Limb (tissue), 2 donors: ENCODE measurements at regions not wholly inside any gene's neighbourhood (a gene's known extent, or its start where the extent isn't known, plus 50 kb on each side); places are given as distances from the start of the nearest gene placed in this dataset.

Source experiments
- DNase-seq, 2 donors: peaks; one replicate each; pipeline ENCODE4 v3.0.0-alpha.2; 2016; ENCODE audit errors: extremely low spot score in 2 of 2

- DNase-seq: no peak
Measured at GRCh38 chr3:40593351-40593750, 68.6 kb downstream of the ZNF621 start.

GRCh38 chr3:40597441-40597840 is 72.7 kb downstream of the ZNF621 start:
- no peak for DNase-seq

- no peak for DNase-seq
Measured at GRCh38 chr3:40598338-40598737, 73.6 kb downstream of the ZNF621 start.

GRCh38 chr3:40598962-40599361 is 74.2 kb downstream of the ZNF621 start:
- DNase-seq: no peak

- DNase-seq: no peak
Measured at GRCh38 chr3:40602778-40603385, 78.1 kb downstream of the ZNF621 start.

GRCh38 chr3:40605960-40606359 is 81.2 kb downstream of the ZNF621 start:
- no peak for DNase-seq

- no peak for DNase-seq
Measured at GRCh38 chr3:40608091-40608490, 83.3 kb downstream of the ZNF621 start.

- DNase-seq: no peak
Measured at GRCh38 chr3:40613306-40613705, 88.5 kb downstream of the ZNF621 start.

- DNase-seq: peak in 1 of 2 donors; percentile 72
Measured at GRCh38 chr3:40615110-40615915, 90.6 kb downstream of the ZNF621 start.

GRCh38 chr3:40615918-40616819 is 91.4 kb downstream of the ZNF621 start:
- DNase-seq: peak in 1 of 2 donors; percentile 47

GRCh38 chr3:40617084-40617483 is 92.3 kb downstream of the ZNF621 start:
- no peak for DNase-seq

- no peak for DNase-seq
Measured at GRCh38 chr3:40618158-40618557, 93.4 kb downstream of the ZNF621 start.

GRCh38 chr3:40620151-40620550 is 95.4 kb downstream of the ZNF621 start:
- no peak for DNase-seq

GRCh38 chr3:40621252-40621651 is 96.5 kb downstream of the ZNF621 start:
- DNase-seq: no peak

GRCh38 chr3:40623567-40623966 is 98.8 kb downstream of the ZNF621 start:
- no peak for DNase-seq

- DNase-seq: no peak
Measured at GRCh38 chr3:40624189-40624769, 99.5 kb downstream of the ZNF621 start.

GRCh38 chr3:40627095-40627494 is 102.3 kb downstream of the ZNF621 start:
- no peak for DNase-seq

- DNase-seq: no peak
Measured at GRCh38 chr3:40628984-40629383, 104.2 kb downstream of the ZNF621 start.

GRCh38 chr3:40631341-40631995 is 106.7 kb downstream of the ZNF621 start:
- no peak for DNase-seq

- no peak for DNase-seq
Measured at GRCh38 chr3:40637906-40638305, 113.1 kb downstream of the ZNF621 start.

- DNase-seq: no peak
Measured at GRCh38 chr3:40639006-40639405, 114.2 kb downstream of the ZNF621 start.
